Hematopoietic multipotent progenitor cell treated with erythropoietin and hydrocortisone succinate and interleukin-3 and kit ligand, for 8 days (in vitro differentiated cells): ENCODE measurements at regions not wholly inside any gene's neighbourhood (a gene's known extent, or its start where the extent isn't known, plus 50 kb on each side); places are given as distances from the start of the nearest gene placed in this dataset.
"Not testable (repeated sequence)": the region's sequence is repeated elsewhere in the genome, so short reads cannot be mapped to it uniquely, and the experiment has no call there.

ENCODE experiments used
- DNase-seq: peaks from one replicate; pipeline ENCODE4 v3.0.0-alpha.2; 2015

- no peak for DNase-seq
Observed at GRCh38 chr6:71056656-71057055, 99.8 kb upstream of the B3GAT2 start.

GRCh38 chr6:71066153-71066552 lies 109.3 kb upstream of the B3GAT2 start:
- no peak for DNase-seq

GRCh38 chr6:71067816-71068215 lies 111.0 kb upstream of the B3GAT2 start:
- DNase-seq: no peak

GRCh38 chr6:71072508-71072907 lies 115.6 kb upstream of the B3GAT2 start:
- no peak for DNase-seq

- DNase-seq: no peak
Observed at GRCh38 chr6:71077655-71078054, 120.8 kb upstream of the B3GAT2 start.

GRCh38 chr6:71079677-71080076 lies 122.8 kb upstream of the B3GAT2 start:
- no peak for DNase-seq

- no peak for DNase-seq
Observed at GRCh38 chr6:71080133-71080532, 123.3 kb upstream of the B3GAT2 start.

GRCh38 chr6:71080826-71081225 lies 124.0 kb upstream of the B3GAT2 start:
- DNase-seq: no peak

- no peak for DNase-seq
Observed at GRCh38 chr6:71082033-71082650, 125.3 kb upstream of the B3GAT2 start.

GRCh38 chr6:71083308-71083820 lies 126.5 kb upstream of the B3GAT2 start:
- no peak for DNase-seq

GRCh38 chr6:71088166-71088565 lies 131.3 kb upstream of the B3GAT2 start:
- DNase-seq: no peak

GRCh38 chr6:71090217-71090616 lies 133.4 kb upstream of the B3GAT2 start:
- no peak for DNase-seq

- DNase-seq: no peak
Observed at GRCh38 chr6:71091167-71091566, 134.3 kb upstream of the B3GAT2 start.

- DNase-seq: no peak
Observed at GRCh38 chr6:71091956-71092355, 135.1 kb upstream of the B3GAT2 start.

- DNase-seq: not testable (repeated sequence)
Observed at GRCh38 chr6:71097264-71097663, 140.4 kb upstream of the B3GAT2 start.

- DNase-seq: no peak
Observed at GRCh38 chr6:71099649-71100048, 142.8 kb upstream of the B3GAT2 start.

GRCh38 chr6:71103130-71103529 lies 146.3 kb upstream of the B3GAT2 start:
- no peak for DNase-seq

- no peak for DNase-seq
Observed at GRCh38 chr6:71103641-71104040, 146.8 kb upstream of the B3GAT2 start.

GRCh38 chr6:71106276-71106675 lies 149.4 kb upstream of the B3GAT2 start:
- DNase-seq: no peak

GRCh38 chr6:71107911-71108420 lies 151.1 kb upstream of the B3GAT2 start:
- no peak for DNase-seq

- DNase-seq: no peak
Observed at GRCh38 chr6:71114544-71114943, 157.7 kb upstream of the B3GAT2 start.

- DNase-seq: no peak
Observed at GRCh38 chr6:71114986-71115385, 158.1 kb upstream of the B3GAT2 start.

- DNase-seq: no peak
Observed at GRCh38 chr6:71119560-71119959, 162.7 kb upstream of the B3GAT2 start.

GRCh38 chr6:71123051-71123450 lies 165.6 kb upstream of the OGFRL1 start:
- no peak for DNase-seq

GRCh38 chr6:71124340-71124739 lies 164.3 kb upstream of the OGFRL1 start:
- DNase-seq: no peak
